Testis (tissue), 2 donors: ENCODE measurements at regions not wholly inside any gene's neighbourhood (a gene's known extent, or its start where the extent isn't known, plus 50 kb on each side); places are given as distances from the start of the nearest gene placed in this dataset.

Source experiments
- DNase-seq: peaks from one replicate; pipeline ENCODE4 v3.0.0-alpha.2; 2019
- H3K27ac ChIP-seq, 2 donors: fragments of 200-600 bp; sonication (generic); one replicate each; pipeline ENCODE4 v1.5.1; 2019
- H3K27me3 ChIP-seq: fragments of 200-600 bp; sonication (generic); one replicate; pipeline ENCODE4 v1.5.1; 2019
- H3K36me3 ChIP-seq: fragments of 200-600 bp; sonication (generic); one replicate; pipeline ENCODE4 v1.5.1; 2017; ENCODE audit warnings: low read depth; ENCODE audit errors: missing control alignments
- H3K4me1 ChIP-seq: fragments of 200-600 bp; sonication (generic); one replicate; pipeline ENCODE4 v1.5.1; 2019
- H3K4me3 ChIP-seq, 2 donors: fragments of 200-600 bp; sonication (generic); one replicate each; pipeline ENCODE4 v1.5.1; 2017 to 2019
- H3K9me3 ChIP-seq: fragments of 200-600 bp; sonication (generic); one replicate; pipeline ENCODE4 v1.5.1; 2017
- CTCF ChIP-seq, 3 experiments: fragments of 450-650 bp in 2 of 3; fragments of 200-600 bp in 1 of 3; sonication (generic) in 1 of 3; IDR thresholded peaks; one replicate each; pipeline ENCODE4 v1.5.1; 2016 to 2019; ENCODE audit warnings: antibody characterized with exemption in 3 of 3, mild to moderate bottlenecking in 2 of 3, moderate library complexity in 1 of 3
- POLR2A ChIP-seq: fragments of 450-650 bp; IDR thresholded peaks from one replicate; pipeline ENCODE4 v1.6.1; 2017; ENCODE audit warnings: antibody characterized with exemption, mild to moderate bottlenecking, moderate library complexity
- WGBS, 2 donors: methylation state at CpG; one replicate each; pipeline ENCODE4 v1.1.5; 2018; 5-methylcytosine and 5-hydroxymethylcytosine counted together
- intact Hi-C: fragments of 100-400 bp; cut with DNase I; formaldehyde crosslinking; loops from one replicate; pipeline ENCODE4 v1.15.1; 2023; ENCODE audit warnings: low total_unique reads

GRCh38 chr12:75865315-75865714, 166.3 kb downstream of the PHLDA1 start:
- H3K27ac ChIP-seq = no peak overlapping the region
- WGBS, 2 donors = 83 to 92% methylated on average over 3 of the region's 3 CpGs
- intact Hi-C loops = no loop called here
- H3K4me3 ChIP-seq = no peak overlapping the region
- no peak for DNase-seq
- no peaks in the 10 kb centered on the region for H3K4me1 ChIP-seq
- H3K36me3 ChIP-seq = no peaks in the 10 kb centered on the region
- no peak for TF ChIP-seq CTCF (IDR thresholded peaks at IDR 0.05)
- TF ChIP-seq POLR2A = no peak
- no peaks in the 10 kb centered on the region for H3K27me3 ChIP-seq
- H3K9me3 ChIP-seq = no peaks in the 10 kb centered on the region

GRCh38 chr12:75864161-75864560, 167.4 kb downstream of the PHLDA1 start:
- Histone ChIP-seq H3K27ac (no peak overlapping the region), H3K9me3 (no peaks in the 10 kb centered on the region), H3K36me3 (no peaks in the 10 kb centered on the region), H3K4me3 (no peak overlapping the region), H3K27me3 (no peaks in the 10 kb centered on the region), H3K4me1 (no peaks in the 10 kb centered on the region)
- intact Hi-C loops = no loop called here
- TF ChIP-seq CTCF (IDR thresholded peaks at IDR 0.05) (no peak), POLR2A (no peak)
- DNase-seq = no peak

GRCh38 chr12:75863533-75863932, 168.0 kb downstream of the PHLDA1 start:
- Histone ChIP-seq H3K27ac (no peak overlapping the region), H3K36me3 (no peaks in the 10 kb centered on the region), H3K4me3 (no peak overlapping the region), H3K9me3 (no peaks in the 10 kb centered on the region), H3K27me3 (no peaks in the 10 kb centered on the region), H3K4me1 (no peaks in the 10 kb centered on the region)
- no peak for DNase-seq
- intact Hi-C loops = no loop called here
- 73 to 82% methylated on average over 7 of the region's 7 CpGs for WGBS, 2 donors
- no peak for TF ChIP-seq POLR2A
- TF ChIP-seq CTCF (IDR thresholded peaks at IDR 0.05) = no peak

- H3K36me3 ChIP-seq = no peaks in the 10 kb centered on the region
- intact Hi-C loops = no loop called here
- no peak for TF ChIP-seq POLR2A
- no peak for TF ChIP-seq CTCF (IDR thresholded peaks at IDR 0.05)
- H3K9me3 ChIP-seq = no peaks in the 10 kb centered on the region
- no peak overlapping the region for H3K27ac ChIP-seq
- H3K4me1 ChIP-seq = no peaks in the 10 kb centered on the region
- no peaks in the 10 kb centered on the region for H3K27me3 ChIP-seq
- no peak overlapping the region for H3K4me3 ChIP-seq
- WGBS, 2 donors = 66 to 73% methylated on average over 2 of the region's 2 CpGs
- no peak for DNase-seq
Observed at GRCh38 chr12:75862692-75863471, 168.7 kb downstream of the PHLDA1 start.

GRCh38 chr12:75859868-75860267, 171.7 kb downstream of the PHLDA1 start:
- no peaks in the 10 kb centered on the region for H3K27me3 ChIP-seq
- H3K4me1 ChIP-seq = no peaks in the 10 kb centered on the region
- whole genome bisulfite sequencing, 2 donors = 68 to 69% methylated on average over 2 of the region's 2 CpGs
- no peak overlapping the region for H3K27ac ChIP-seq
- TF ChIP-seq POLR2A = no peak
- no peak for TF ChIP-seq CTCF (IDR thresholded peaks at IDR 0.05)
- no peaks in the 10 kb centered on the region for H3K9me3 ChIP-seq
- intact Hi-C loops = no loop called here
- no peak overlapping the region for H3K4me3 ChIP-seq
- no peak for DNase-seq
- no peaks in the 10 kb centered on the region for H3K36me3 ChIP-seq
